OCI-LY3 (cell line): ENCODE measurements at regions not wholly inside any gene's neighbourhood (a gene's known extent, or its start where the extent isn't known, plus 50 kb on each side); places are given as distances from the start of the nearest gene placed in this dataset.

Experiments
- H2AFZ ChIP-seq: fragments of 200-600, 300-600 bp; shearing (Covaris generic); 2 replicates; pipeline ENCODE4 v1.6.0; 2014; ENCODE audit warnings: antibody characterized with exemption, low read depth, low read length
- H3K27ac ChIP-seq: fragments of 200-600, 300-600 bp; sonication (generic); 2 replicates; pipeline ENCODE4 v1.5.1; 2014; ENCODE audit warnings: mild to moderate bottlenecking, low read length, moderate library complexity, mixed read lengths
- H3K27me3 ChIP-seq: fragments of 200-600, 300-600 bp; sonication (generic); 2 replicates; pipeline ENCODE4 v1.6.1; 2014; ENCODE audit warnings: low read depth, low read length, mixed read lengths
- H3K36me3 ChIP-seq: fragments of 200-600, 300-600 bp; sonication (generic); replicated peaks from 2 replicates; pipeline ENCODE3; 2014; ENCODE audit warnings: low read depth, low read length, mixed read lengths
- H3K4me1 ChIP-seq: fragments of 300-600, 200-600 bp; sonication (generic); 2 replicates; pipeline ENCODE4 v1.6.1; 2014; ENCODE audit warnings: low read length, mixed read lengths
- H3K4me2 ChIP-seq: fragments of 200-600, 300-600 bp; sonication (generic); 2 replicates; pipeline ENCODE4 v1.6.1; 2014; ENCODE audit warnings: low read length, mixed read lengths
- H3K4me3 ChIP-seq: fragments of 300-600, 200-600 bp; sonication (generic); 2 replicates; pipeline ENCODE4 v1.5.1; 2014; ENCODE audit warnings: antibody characterized with exemption, mild to moderate bottlenecking, low read length, moderate library complexity
- H3K79me2 ChIP-seq: fragments of 300-600, 200-600 bp; shearing (Covaris generic); 2 replicates; pipeline ENCODE4 v1.6.1; 2014; ENCODE audit warnings: mild to moderate bottlenecking, low read length, mixed read lengths
- H3K9ac ChIP-seq: fragments of 300-600, 200-600 bp; shearing (Covaris generic); 2 replicates; pipeline ENCODE4 v1.6.0; 2014; ENCODE audit warnings: mild to moderate bottlenecking, low read length, moderate library complexity
- H3K9me3 ChIP-seq: fragments of 200-600, 300-600 bp; shearing (Covaris generic); 2 replicates; pipeline ENCODE4 v1.6.1; 2014; ENCODE audit warnings: low read length, mixed read lengths; ENCODE audit not compliant: insufficient read depth
- H4K20me1 ChIP-seq: fragments of 200-600, 300-600 bp; sonication (generic); 2 replicates; pipeline ENCODE4 v1.6.1; 2016; ENCODE audit warnings: low read length, mixed read lengths; ENCODE audit not compliant: insufficient read depth
- CTCF ChIP-seq: fragments of 200-600, 300-600 bp; sonication (generic); IDR thresholded peaks from 2 replicates; pipeline ENCODE4 v1.5.1; 2014; ENCODE audit warnings: antibody characterized with exemption, low read length, low read depth
- EZH2phosphoT487 ChIP-seq: fragments of 200-600 bp; shearing (Covaris generic); IDR thresholded peaks from 2 replicates; pipeline ENCODE4 v1.6.1; 2018; ENCODE audit warnings: antibody characterized with exemption, mixed run types, low read depth

GRCh38 chr6:87945181-87945580 is 102.5 kb upstream of the SPACA1 start:
- Histone ChIP-seq H3K4me3 (no peak overlapping the region), H3K79me2 (no peaks in the 10 kb centered on the region), H4K20me1 (no peaks in the 10 kb centered on the region), H2AFZ (no peak overlapping the region), H3K27ac (no peak overlapping the region), H3K9ac (no peak overlapping the region), H3K4me2 (no peak overlapping the region), H3K9me3 (no peaks in the 10 kb centered on the region), H3K27me3 (no peaks in the 10 kb centered on the region), H3K36me3 (no peaks in the 10 kb centered on the region), H3K4me1 (no peaks in the 10 kb centered on the region)
- TF ChIP-seq EZH2phosphoT487, result no peak
- TF ChIP-seq CTCF, result no peak

DNA sequence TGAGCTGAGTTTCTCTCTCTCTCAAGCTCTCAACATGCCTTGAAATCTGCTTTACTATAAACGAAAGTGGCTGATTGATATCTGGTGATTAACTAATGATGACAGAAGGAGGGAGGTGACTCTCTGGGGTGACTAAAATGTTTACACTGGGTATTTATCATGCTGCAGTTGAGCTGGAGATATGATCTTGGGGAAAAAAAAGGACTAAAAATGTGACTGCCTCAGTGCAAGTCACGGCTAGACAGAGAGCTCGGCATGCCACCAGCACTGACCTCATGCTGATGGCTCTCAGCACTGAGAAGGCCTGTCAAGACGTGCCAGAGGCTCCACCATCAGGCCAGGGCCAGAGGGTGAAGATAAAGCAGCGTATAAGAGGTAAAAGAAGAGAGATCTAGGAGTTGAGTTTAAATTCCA is 103.1 kb upstream of the SPACA1 start:
- H3K9ac ChIP-seq, result no peak overlapping the region
- H3K4me3 ChIP-seq, result no peak overlapping the region
- no peaks in the 10 kb centered on the region for H3K27me3 ChIP-seq
- no peak overlapping the region for H2AFZ ChIP-seq
- no peaks in the 10 kb centered on the region for H3K36me3 ChIP-seq
- TF ChIP-seq CTCF, result no peak
- no peak for TF ChIP-seq EZH2phosphoT487
- H3K4me2 ChIP-seq, result no peak overlapping the region
- H3K4me1 ChIP-seq, result no peaks in the 10 kb centered on the region
- no peaks in the 10 kb centered on the region for H3K79me2 ChIP-seq
- no peaks in the 10 kb centered on the region for H3K9me3 ChIP-seq
- no peaks in the 10 kb centered on the region for H4K20me1 ChIP-seq
- H3K27ac ChIP-seq, result no peak overlapping the region

DNA sequence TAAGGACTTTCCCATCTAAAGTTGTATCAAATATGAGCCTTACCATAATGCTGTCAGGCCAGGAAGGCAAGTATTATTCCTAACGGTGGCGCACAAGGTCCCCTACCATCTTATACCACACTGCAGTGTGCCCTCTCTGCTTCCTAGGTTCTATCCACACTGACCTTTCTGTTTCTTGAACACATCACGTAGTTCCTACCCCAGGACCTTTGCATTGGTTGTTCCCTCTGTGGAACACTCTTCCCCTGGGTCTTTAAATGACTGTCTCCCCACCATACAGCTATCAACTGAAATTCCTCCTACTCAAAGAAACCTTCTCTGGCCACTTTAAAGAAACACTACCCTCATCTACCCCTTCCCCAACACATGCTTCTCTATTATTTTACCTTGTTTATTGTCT is 104.5 kb upstream of the SPACA1 start:
- Histone ChIP-seq H3K4me3 (no peak overlapping the region), H3K27me3 (no peaks in the 10 kb centered on the region), H3K79me2 (no peaks in the 10 kb centered on the region), H3K4me2 (no peak overlapping the region), H3K27ac (no peak overlapping the region), H3K4me1 (no peaks in the 10 kb centered on the region), H3K9ac (no peak overlapping the region), H3K9me3 (no peaks in the 10 kb centered on the region), H2AFZ (no peak overlapping the region), H3K36me3 (no peaks in the 10 kb centered on the region), H4K20me1 (no peaks in the 10 kb centered on the region)
- no peak for TF ChIP-seq CTCF
- no peak for TF ChIP-seq EZH2phosphoT487

DNA sequence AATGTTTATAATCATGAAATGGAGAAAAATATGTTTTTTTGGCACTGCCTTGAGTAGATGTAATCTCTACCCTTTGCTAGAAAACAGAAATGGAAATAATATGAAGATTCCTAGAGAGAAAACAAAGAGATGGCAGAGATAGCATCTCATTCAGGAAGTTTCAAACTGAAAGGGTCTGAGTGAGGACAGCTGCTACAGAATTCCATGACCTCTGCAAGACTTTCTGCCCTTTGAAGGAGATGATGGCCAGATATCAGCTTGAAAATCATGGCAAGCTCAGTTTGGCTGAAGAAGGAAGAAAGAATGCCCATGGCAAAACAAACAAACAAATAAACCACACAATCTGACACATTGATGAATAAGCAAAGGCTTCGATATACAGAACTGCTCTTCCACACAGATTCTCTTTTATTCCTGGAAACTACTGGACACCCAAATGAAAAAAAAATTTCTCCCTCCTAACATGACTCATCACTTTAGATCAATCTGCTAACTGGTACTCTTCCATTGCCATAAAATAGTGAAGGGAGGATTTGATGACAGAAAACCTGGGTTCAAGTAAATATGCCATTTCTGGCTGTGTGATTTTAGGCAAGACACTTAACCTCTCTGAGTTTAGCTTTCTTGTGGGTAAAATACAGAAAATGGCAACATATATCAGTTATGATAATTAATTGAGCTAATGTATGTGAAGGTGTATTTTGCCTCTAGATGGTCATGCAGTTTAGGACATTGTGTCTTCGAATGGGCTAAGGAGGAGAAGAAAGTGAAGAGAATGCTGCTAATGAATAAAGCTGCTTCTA is 105.9 kb upstream of the SPACA1 start:
- no peak overlapping the region for H3K4me3 ChIP-seq
- H2AFZ ChIP-seq, result no peak overlapping the region
- TF ChIP-seq EZH2phosphoT487 (no peak), CTCF (no peak)

More for the DNA sequence above, 105.9 kb upstream of the SPACA1 start:
- no peak overlapping the region for H3K9ac ChIP-seq
- no peaks in the 10 kb centered on the region for H4K20me1 ChIP-seq
- H3K27me3 ChIP-seq, result no peaks in the 10 kb centered on the region
- H3K36me3 ChIP-seq, result no peaks in the 10 kb centered on the region
- no peaks in the 10 kb centered on the region for H3K9me3 ChIP-seq
- no peaks in the 10 kb centered on the region for H3K79me2 ChIP-seq
- H3K27ac ChIP-seq, result no peak overlapping the region
- H3K4me1 ChIP-seq, result no peaks in the 10 kb centered on the region
- no peak overlapping the region for H3K4me2 ChIP-seq
